ENCODE measurements at regions not wholly inside any gene's neighbourhood (a gene's known extent, or its start where the extent isn't known, plus 50 kb on each side); places are given as distances from the start of the nearest gene placed in this dataset.

DNA sequence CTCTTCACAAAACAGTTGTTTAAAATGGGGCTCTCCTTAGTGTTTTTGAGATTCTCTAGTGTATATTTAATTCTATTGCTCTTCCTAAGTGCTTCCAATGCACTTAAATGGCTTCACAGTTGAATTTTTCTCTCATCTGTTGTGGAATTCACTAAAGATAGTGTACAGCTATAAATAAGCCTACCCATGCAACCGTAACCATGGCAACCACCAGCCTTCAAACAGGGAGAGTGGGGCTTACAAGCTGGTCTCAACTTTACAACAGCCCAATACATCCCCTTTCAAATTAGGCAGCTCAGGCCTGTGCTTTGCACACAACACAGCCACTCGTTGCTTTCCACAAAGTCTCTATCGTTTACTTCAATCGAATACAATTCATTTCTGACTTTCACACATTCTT lies 144.0 kb upstream of the PLPPR1 start:
- DNase-seq (ENCODE audit: low spot score), result no peak
- TF ChIP-seq, protein P1, sequence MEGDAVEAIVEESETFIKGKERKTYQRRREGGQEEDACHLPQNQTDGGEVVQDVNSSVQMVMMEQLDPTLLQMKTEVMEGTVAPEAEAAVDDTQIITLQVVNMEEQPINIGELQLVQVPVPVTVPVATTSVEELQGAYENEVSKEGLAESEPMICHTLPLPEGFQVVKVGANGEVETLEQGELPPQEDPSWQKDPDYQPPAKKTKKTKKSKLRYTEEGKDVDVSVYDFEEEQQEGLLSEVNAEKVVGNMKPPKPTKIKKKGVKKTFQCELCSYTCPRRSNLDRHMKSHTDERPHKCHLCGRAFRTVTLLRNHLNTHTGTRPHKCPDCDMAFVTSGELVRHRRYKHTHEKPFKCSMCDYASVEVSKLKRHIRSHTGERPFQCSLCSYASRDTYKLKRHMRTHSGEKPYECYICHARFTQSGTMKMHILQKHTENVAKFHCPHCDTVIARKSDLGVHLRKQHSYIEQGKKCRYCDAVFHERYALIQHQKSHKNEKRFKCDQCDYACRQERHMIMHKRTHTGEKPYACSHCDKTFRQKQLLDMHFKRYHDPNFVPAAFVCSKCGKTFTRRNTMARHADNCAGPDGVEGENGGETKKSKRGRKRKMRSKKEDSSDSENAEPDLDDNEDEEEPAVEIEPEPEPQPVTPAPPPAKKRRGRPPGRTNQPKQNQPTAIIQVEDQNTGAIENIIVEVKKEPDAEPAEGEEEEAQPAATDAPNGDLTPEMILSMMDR (IDR thresholded peaks at IDR 0.05; ENCODE audit: extremely low read depth, missing control alignments), result no peak

DNA sequence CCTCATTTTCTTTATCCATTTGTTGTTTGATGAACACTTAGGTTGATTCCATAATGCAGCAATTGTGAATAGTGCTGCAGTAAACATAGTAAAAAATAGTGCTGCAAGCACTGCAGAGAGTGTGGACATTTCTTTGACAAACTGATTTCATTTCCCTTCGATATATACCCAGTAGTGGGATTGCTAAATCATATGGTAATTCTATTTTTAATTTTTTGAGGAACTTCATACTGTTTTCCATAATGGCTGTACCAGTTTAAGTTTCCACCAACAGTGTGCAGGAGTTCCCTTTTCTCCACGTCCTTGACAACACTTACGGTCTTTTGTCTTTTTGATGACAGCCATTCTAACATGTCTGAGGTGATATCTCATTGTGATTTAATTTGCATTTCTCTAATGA lies 138.2 kb upstream of the PLPPR1 start:
- TF ChIP-seq, protein P1 (IDR thresholded peaks at IDR 0.05; ENCODE audit: extremely low read depth, missing control alignments), result no peak
- DNase-seq (ENCODE audit: low spot score), result no peak

- DNase-seq (ENCODE audit: low spot score), result no peak
- TF ChIP-seq, protein P1 (IDR thresholded peaks at IDR 0.05; ENCODE audit: extremely low read depth, missing control alignments), result no peak
Measured at GRCh38 chr9:100911273-100911672, 117.3 kb upstream of the PLPPR1 start.

- no peak for DNase-seq (ENCODE audit: low spot score)
- TF ChIP-seq, protein P1 (IDR thresholded peaks at IDR 0.05; ENCODE audit: extremely low read depth, missing control alignments), result no peak
Measured at GRCh38 chr9:100913257-100913656, 115.3 kb upstream of the PLPPR1 start.

DNA sequence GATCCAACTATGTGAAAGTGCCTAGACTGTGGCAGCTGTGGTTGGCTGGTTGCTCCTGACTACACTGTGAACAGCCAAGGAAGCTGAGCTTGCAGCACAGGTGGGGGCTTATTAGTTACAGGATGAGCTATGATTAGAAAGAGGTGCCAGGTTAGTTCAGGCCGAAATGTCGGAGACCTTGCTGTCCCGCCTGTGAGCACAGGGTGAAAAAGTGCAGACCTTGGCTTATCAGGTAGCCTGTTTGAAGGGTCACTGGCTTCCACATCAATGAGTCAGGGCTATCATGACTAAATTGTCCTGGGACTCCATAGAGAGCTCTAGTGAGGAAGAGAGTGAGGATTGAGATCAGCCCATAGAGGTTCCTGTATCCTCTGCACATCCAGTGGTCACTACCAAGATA lies 114.3 kb upstream of the PLPPR1 start:
- no peak for DNase-seq (ENCODE audit: low spot score)
- TF ChIP-seq, protein P1 (IDR thresholded peaks at IDR 0.05; ENCODE audit: extremely low read depth, missing control alignments), result no peak

DNA sequence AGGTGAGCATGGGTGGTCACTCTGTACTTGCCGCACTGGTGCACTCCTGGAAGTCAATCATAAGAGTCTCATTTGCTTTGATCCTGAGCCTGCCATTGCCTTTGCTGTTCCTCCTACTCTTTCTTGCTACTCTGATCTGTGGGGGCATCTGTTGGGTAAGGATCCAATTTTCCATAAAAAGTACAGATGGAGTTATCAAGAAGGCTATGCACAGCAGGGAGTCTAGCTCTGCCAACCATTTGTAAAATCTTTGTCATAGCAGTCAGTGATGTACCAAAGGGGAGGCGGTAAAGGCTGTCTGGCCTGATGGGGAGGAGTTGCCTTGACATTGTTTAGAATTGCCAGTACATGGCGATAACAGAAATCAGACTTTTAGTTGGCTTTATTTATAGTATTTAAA lies 109.0 kb upstream of the PLPPR1 start:
- DNase-seq (ENCODE audit: low spot score), result no peak
- TF ChIP-seq, protein P1 (IDR thresholded peaks at IDR 0.05; ENCODE audit: extremely low read depth, missing control alignments), result no peak

- DNase-seq (ENCODE audit: low spot score), result no peak
- TF ChIP-seq, protein P1 (IDR thresholded peaks at IDR 0.05; ENCODE audit: extremely low read depth, missing control alignments), result no peak
Measured at GRCh38 chr9:100926366-100926765, 102.2 kb upstream of the PLPPR1 start.

Measured in GM20000 (cell line).